HG02588 (cell line): ENCODE measurements at regions not wholly inside any gene's neighbourhood (a gene's known extent, or its start where the extent isn't known, plus 50 kb on each side); places are given as distances from the start of the nearest gene placed in this dataset.
"Not testable (repeated sequence)": the region's sequence is repeated elsewhere in the genome, so short reads cannot be mapped to it uniquely, and the experiment has no call there.

Experiments
- ATAC-seq: cut with Tn5 transposase; IDR thresholded peaks from one replicate; pipeline ENCODE4 v1.9.1; 2021; ENCODE audit warnings: mild to moderate bottlenecking, moderate library complexity; ENCODE audit not compliant: unreplicated experiment

DNA sequence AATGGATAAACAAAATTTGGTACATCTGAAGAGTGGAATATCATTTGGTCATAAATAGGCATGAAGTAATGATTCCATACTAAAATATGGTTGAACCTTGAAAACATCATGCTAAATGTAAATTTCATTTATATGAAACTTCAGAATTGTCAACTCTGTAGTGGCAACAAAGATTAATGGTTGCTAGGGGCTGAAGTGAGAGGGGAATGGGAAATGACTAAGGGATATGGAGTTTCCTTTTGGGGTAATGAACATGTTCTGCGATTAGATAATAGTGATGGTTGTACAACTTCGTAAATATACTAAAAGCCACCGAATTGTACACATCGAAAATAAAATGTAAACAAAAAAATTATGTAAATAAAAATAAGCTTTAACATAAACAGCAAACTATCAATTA is 384.1 kb upstream of the STEAP1 start:
- no peak for ATAC-seq

DNA sequence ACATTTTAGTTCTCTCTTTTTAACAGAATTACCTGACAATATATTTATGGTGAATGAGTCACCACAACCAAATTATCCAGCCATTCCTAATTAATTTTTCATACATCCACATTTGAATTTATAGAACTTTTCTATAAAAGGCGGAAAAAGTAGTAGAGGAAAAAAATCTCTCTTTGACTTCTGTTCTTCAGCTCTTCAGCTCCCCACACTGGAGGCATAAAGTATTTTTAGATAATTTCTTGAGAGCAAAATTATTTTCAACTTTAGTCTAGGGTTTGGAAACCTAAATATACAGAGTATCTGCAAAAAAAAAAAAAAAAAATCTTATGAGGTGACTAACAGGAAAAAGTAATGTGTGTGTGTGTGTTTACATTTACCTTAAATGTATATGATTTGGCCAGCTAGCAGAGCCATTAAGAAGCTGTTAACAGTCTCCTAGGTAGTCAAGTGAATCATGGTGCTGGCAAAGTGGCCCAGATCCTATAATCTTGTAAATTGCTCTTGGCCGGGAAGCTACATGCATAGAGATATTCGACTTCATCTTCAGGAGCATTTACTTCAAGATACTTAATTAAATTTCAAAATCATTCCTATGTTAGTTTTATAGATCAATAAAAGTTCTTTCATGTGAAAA is 383.1 kb upstream of the STEAP1 start:
- no peak for ATAC-seq

DNA sequence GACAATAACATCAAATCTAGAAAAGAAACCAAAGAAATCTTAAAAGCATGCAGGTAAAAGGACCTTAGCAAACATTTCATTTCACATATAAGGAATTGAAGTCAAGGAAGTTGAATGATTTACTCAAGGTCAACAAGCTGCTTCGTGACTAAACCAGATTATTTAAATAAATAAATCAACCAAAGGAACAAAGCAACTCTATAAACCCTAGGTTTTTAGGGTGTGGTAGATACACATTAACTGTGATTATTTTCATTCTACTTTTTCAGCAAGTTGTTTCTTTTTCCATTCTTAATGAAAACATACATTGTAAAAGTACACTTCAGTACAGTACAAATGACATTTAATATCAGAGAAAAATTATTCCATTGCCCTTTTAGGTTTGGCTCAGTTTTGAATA is 382.0 kb upstream of the STEAP1 start:
- ATAC-seq = no peak

DNA sequence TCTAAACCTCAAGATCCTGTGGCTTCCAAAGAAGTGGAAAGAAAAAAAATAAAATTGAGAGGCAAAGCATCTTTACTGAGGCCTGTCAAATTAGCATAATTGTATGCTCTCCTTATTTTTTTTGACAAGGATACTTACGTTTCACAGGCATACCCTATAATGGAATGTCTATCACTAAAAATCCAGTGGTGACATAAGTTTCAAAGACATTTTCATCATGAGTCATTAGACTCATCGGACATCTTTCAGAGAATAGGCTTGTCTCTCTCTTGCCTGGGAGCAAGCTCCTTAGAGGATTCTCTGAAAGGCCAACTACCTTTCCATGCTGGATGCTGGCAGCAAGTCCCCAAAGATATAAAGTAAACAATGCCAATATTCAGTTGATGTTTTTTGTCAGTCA is 380.7 kb upstream of the STEAP1 start:
- ATAC-seq = no peak

DNA sequence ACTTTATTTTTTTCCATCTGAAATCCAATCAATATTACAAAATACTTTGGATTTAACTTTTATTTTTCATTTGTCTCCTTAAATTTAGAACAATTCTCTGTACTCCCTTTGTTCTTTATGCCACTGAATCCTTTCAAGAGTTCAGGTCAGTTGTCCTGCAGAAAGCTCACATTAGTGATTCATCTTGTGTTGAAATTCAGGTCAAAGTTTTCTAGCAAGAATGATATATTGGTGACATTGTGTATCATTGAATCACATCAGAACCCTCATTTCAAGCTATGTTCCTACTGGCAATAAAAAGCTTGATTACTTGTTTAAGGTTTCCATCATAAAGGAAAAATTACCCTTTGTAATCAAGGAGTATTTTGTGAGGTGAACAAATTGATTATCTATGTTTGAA is 378.8 kb upstream of the STEAP1 start:
- ATAC-seq = no peak

DNA sequence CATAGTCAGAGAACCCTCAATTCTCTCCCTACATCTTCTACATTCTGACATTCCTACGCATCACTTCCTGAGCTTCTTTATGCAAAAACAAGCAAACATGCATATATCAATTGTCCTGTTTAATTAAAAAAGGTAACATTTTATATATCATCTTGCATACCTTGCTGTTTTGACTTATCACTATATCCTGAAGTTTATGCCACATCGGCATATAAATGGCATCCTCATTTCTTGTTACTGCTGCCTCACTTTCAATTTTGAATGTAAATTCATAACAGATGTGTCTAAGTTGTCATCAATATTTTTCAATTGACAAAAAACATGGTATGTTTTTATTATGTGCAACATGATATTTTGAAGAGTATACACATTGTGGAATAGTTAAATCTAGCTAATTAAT is 377.3 kb upstream of the STEAP1 start:
- no peak for ATAC-seq

DNA sequence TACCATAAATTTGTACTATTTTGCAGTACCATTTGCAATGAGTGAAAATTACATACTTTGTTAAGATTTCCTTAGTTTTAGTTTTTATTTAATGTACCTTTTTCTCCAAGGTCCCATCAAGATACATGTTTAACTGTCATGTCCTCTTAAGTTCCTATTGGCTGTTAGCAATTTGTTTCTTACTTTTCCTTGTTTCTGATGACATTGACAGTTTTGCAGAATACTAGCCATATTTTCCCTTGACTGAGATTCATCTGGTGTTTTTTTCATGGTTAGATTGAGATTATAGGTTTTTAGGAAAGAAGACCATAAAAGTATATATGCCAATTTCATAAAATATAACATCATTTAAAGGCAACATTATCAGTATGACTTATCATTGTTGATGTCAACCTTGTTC is 376.8 kb upstream of the STEAP1 start:
- no peak for ATAC-seq

DNA sequence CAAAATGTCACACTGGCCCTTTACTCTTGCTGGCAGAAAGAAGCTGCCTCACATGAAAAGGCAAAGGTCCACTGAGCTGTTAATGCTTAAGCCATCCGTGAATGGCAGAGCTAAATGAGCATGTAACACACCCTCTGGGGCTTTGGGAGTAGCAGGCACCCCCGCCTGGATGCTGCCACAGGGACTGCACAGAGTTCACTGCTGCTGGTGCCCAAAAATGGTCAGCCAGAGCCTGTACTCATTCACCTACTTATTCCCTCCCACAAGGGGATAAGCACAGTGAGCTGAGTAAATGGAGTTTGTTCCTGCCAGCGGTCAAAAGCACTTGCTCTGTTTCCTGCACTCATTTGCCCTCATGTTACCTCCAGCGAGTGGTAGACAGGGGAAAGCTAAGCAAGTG is 374.0 kb upstream of the STEAP1 start:
- no peak for ATAC-seq

DNA sequence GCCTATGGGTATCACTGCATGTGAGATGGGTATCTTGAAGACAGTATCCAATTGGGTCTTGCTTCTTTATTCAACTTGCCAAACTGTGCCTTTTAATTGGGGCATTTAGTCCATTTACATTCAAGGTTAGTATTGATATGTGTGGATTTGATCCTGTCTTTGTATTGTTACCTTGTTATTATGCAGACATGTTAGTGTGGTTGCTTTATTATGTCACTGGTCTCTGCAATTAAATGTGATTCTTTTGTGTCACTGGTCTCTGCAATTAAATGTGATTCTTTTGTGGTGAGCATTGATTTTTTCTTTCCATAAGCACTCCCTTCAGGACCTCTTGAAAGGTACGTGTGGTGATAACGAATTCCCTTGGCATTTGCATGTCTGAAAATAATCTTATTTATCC is 357.8 kb upstream of the STEAP1 start:
- no peak for ATAC-seq

DNA sequence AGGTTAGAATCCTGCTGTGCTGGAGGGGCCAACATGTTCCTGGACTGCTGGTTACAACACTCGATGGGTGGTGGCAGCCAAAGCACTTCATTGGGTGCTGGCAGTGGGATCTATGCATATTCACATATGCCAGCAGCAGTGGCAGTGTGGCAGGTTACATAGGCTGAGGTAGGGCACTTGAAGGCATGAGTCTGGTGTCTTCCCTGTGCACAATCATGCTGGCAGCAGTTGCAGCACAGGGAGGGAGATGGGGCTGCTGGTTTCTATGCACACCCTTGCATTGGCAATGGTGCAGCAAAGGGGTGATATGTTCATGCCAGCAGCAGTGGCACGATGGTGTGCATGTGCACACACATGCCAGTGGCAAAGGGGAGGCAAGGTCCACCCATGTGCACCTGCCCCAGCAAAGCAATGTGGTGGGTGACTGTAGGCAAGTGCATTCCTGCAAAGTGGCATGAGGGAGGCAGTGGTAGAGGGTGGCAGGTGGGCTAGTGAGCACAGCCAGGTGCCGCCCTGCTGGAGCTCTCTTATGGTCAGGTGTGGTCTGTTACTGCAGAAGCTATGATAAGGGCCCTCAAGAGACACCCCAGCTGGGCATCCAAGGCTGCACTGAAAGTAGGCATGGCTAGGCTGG is 356.2 kb upstream of the STEAP1 start:
- no peak for ATAC-seq

DNA sequence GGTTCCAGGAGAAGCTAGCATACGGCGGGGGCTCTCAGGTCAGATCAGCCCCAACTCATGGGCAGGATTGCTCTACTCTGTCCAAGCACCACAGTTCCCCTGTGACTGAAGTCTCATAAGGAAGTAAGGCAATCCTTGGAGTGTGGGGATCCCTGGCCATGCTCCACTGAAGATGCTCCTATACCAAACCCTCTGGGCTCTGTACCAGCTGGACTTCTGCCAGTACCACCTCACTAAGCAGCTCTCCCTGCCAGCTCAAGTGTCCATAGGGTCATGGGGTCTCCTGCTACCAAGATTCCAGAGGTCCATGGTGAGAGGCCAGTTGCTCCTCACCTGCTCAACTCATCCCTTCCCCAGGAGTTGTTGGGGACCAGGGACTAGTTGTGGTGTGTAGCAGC is 355.7 kb upstream of the STEAP1 start:
- ATAC-seq = no peak

DNA sequence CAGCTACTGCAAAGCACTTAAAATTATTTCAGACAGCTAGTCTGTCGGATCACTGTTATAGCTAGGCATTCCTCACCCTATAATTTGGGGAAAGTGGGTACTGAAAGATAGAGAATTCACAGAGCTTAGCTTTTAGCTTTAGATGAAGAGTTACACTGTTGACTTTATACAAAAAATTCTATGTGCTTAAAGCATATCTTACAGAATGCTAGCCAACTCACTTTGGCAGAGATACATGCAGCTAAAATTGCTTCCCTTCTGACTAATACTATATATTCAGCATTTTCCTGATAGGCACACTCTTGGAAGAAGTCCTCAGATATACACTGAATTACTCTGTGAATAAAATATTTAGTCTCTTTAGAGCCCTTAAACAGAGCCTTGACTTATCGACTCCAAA is 353.5 kb upstream of the STEAP1 start:
- no peak for ATAC-seq

DNA sequence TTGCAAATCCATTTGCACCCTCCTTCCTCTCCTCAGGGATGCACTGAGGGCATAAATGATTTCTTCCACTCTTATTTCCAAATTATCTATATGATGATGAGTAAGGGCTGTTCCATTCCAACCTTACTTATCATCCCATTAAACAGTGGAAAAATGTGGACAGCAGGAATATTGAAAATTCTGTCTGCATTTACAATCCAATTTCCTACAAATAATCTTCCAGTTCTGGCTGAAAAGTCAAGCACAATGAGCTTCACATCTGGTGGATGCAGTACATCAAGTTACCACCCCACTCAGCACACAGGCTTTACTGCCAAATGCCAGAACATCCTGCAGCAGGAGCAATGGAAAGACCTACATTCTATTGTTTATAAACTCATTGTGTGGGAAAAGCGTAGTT is 345.0 kb upstream of the STEAP1 start:
- ATAC-seq = no peak

DNA sequence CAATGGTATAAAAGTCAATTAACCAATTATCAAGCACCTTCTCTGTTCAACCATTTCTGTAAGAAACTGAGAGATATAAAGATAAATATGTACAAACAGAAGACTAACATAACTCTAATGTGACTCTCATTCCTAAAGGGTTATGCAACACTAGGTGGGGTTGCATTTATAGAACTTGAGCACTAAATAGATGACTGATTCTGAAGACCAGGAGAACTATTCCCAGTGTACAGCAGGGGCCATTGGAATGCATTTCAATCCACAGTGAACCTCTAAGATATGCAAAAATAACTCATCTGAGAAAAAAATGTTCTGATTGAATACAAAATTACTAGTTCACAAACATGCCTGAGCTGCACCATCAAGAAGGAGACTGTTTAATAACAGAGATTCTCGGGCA is 341.2 kb upstream of the STEAP1 start:
- ATAC-seq = no peak

DNA sequence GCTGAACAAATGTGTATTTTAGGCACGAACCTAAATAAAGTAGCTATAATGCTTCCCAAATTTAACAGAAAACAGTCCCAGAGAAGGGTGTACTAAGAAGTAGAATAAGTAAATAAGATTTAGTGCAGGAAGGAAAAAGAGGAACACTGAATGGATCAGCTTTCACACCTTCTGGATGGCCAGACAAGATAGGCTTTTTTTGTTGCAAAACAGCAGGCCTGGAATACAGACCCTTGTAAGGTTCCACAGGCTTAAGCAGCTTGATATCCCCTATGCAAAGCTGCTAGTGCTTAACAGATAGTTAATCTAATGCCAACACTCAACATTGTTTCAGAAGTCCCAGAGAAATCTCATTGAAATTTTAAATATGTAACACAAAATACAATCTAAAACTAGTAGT is 328.1 kb upstream of the STEAP1 start:
- no peak for ATAC-seq

DNA sequence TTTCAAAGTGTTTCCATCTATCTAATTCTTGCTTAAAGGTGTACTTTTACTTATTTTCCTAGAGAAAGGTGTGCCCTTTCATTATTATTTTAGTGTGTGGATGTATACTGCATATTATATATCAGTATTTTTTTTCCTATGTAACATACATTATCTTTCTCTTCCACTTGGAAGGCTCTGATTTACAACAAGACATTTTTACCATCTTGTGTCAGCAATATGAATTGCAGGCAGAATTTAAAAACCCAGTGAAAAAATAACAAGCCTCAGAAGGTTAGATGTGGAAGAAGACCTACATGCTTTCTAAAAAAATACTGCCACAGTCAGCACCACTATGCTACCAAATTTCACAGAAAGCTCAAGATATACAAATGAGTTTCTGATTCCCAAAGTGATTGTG is 327.7 kb upstream of the STEAP1 start:
- no peak for ATAC-seq

DNA sequence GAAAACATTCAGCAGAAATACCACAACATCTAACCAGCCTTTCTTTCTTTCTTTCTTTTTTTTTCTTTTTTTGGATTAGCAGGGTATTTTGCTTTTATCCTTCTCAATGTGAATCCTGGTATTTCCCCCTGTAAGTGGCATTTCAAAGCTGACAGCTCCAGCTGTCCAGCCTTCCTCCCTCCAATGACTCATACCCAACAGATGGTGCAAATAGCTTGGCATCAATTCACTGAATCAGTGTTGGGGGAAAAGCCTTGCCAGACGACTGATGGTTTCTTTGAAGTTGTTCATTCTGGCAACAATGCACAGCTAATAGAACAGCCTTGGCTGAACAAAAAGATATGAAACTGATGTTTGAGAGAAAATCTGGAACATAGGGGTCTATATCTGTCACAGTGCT is 316.8 kb upstream of the STEAP1 start:
- ATAC-seq = no peak

DNA sequence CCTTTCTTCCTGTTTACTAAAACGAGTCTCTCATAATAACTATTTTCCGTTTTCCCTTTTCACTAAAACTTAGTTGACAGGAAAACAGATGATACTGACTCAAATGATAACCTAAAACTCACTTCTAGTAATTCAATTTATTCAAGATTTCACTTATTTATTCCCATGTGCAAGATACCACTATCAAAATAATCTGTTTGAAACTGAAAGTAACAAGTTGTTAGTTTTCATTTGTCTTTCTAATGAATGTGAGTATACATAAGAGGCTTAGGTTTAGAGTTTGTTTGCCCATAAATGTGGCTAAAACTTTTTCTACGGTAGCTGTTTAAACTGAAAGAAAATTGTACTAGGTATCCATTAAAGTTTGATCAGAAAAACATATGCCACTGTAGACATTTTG is 314.9 kb upstream of the STEAP1 start:
- ATAC-seq = no peak

DNA sequence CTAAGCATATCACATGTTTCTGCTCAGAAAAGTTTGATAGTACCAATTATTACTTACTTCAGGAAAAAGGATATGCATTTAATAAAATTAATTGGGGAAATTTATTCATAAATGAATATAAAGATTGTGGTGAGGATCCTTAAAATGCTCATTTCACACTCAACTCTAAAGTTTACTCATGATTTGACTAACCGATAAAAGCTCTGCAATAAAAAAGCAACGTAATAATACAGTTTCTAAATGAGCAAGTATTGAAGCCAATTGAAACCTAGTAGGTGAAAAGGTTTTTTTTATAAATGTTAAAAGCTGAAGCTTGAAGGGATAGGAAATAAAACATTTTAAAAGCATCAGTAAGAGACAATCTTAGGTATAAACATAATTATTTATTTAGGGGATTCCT is 308.3 kb upstream of the STEAP1 start:
- no peak for ATAC-seq

DNA sequence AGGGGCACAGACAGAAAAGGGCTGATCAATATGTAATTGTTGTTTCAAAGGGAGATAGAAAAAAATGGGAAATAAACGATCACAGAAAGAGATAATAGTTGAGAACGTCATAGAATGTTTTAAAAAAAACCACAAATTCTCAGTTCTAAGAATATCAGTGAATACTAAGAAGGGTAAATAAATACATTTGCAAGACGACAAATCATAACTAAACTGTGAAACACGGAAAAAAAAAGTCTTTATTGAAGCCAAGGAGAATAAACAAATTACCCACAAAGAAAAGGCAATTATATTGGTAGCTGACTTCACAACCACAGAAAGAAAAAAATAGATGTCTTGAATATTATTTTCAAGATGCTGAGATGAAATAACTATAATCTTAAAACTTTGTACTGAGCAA is 305.2 kb upstream of the STEAP1 start:
- ATAC-seq = no peak

DNA sequence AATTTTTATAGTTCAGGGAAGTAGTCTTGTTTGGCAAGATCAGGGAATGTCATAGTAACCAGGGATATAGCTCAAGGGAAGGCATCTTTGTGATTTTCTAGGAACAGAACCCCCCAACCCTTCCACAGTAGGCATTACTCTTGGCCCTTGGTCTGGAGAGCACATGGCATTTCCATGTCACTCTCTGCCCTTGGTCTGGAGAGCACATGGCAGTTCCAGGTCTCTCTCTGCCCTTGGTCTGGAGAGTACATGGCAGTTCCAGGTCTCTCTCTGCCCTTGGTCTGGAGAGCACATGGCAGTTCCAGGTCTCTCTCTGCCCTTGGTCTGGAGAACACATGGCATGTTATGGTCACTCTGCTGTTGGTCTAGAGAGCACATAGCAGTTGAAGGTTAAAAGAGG is 297.2 kb upstream of the STEAP1 start:
- not testable (repeated sequence) for ATAC-seq

DNA sequence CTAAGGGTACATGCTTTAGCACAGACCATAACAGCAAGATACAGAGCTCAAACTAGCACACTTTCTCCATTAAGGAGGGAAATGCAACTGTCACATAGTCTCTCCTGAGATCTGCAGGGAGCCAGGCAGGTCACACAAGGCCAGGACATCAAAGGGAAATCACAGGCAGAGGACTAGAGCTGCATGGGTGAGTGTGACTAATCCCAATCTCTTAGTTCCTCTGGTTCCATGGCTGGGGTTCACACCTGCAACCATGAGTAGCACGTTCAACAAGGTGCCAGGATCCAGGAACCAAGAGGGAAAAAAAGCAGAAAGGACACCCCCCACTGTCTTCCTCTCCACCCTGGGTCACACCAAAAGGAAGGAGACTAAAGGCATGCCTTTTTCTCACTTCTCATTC is 296.5 kb upstream of the STEAP1 start:
- no peak for ATAC-seq

DNA sequence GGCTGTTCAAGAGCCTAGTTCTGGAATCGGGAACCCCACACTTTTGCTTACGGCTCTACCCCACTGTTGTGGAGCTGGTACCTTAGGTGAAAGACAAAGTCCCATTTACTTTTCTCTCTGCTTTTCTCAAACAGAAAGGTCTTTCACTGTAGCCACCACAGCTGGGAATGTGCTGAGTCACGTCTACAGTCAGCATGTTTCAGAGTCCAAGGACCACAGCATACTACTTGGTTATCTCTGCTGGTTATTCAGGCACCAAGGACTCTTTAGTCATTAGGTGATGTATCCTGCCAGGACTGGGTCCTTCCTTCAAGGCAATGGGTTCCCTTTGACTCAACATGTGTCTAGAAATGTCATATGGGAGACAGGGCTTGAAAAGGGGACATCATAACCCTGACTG is 266.8 kb upstream of the STEAP1 start:
- no peak for ATAC-seq
